Endothelial cell of umbilical vein (primary cell): ENCODE measurements at regions not wholly inside any gene's neighbourhood (a gene's known extent, or its start where the extent isn't known, plus 50 kb on each side); places are given as distances from the start of the nearest gene placed in this dataset.

ENCODE experiments used
- BruUV-seq: library from RNA; stranded (reverse); fragments of 400-500 nt; replicated peaks from 2 replicates; lab custom pipeline; 2021; lab: Mats Ljungman, UMichigan
- CTCF ChIA-PET: fragments of 300-600, 350-600 bp; sonication (Branson Sonifier 250); formaldehyde crosslinking; loops from one replicate; lab custom pipeline; 2021; ENCODE audit warnings: antibody characterized with exemption, inconsistent platforms; lab: Charles Lee
- POLR2A ChIA-PET: fragments of 300-600, 350-600 bp; sonication (Branson Sonifier 250); formaldehyde crosslinking; loops from one replicate; lab custom pipeline; 2021; ENCODE audit warnings: antibody characterized with exemption, inconsistent platforms; lab: Charles Lee
- DNase-seq: peaks from one replicate; pipeline ENCODE4 v3.0.0-alpha.2; 2011; ENCODE audit warnings: low read depth, low spot score
- FAIRE-seq: peaks from 2 replicates; lab custom pipeline; 2011; peaks lifted over from hg19 to GRCh38; lab: Jason Lieb, UNC
- H2AFZ ChIP-seq: 2 replicates; pipeline ENCODE4 v1.6.0; 2012; ENCODE audit warnings: low read depth, low read length, control low read depth, inconsistent platforms
- H3K27ac ChIP-seq: 2 replicates; pipeline ENCODE4 v1.5.1; 2011; ENCODE audit warnings: low read depth, mild to moderate bottlenecking, control low read depth, low read length, moderate library complexity; ENCODE audit not compliant: insufficient read depth
- H3K27me3 ChIP-seq, 2 experiments: 2 replicates each; pipeline versions ENCODE4 v1.6.0 to v1.6.1; 2011; ENCODE audit warnings: low read length in 2 of 2, mixed read lengths in 1 of 2; ENCODE audit not compliant: control insufficient read depth in 2 of 2, insufficient read depth in 2 of 2
- H3K36me3 ChIP-seq, 2 experiments: 2 replicates in 1 of 2; 3 replicates in 1 of 2; pipeline ENCODE4 v1.5.1; 2011; ENCODE audit warnings: low read length in 2 of 2, mild to moderate bottlenecking in 1 of 2, moderate library complexity in 1 of 2; ENCODE audit not compliant: control insufficient read depth in 2 of 2, insufficient read depth in 2 of 2; ENCODE audit errors: extremely low read depth in 1 of 2
- H3K4me1 ChIP-seq: 3 replicates; pipeline ENCODE4 v1.5.1; 2011; ENCODE audit warnings: mild to moderate bottlenecking, low read length; ENCODE audit not compliant: control insufficient read depth, insufficient read depth; ENCODE audit errors: extremely low read depth
- H3K4me2 ChIP-seq: 2 replicates; pipeline ENCODE4 v1.6.1; 2011; ENCODE audit warnings: low read length, control low read depth, mixed read lengths; ENCODE audit not compliant: insufficient read depth
- H3K4me3 ChIP-seq, 3 experiments: fragments of 200-600 bp in 1 of 3; sonication (generic), shearing (Covaris generic) in 1 of 3; replicated peaks in 1 of 3; 2 replicates each; pipeline ENCODE4 v1.5.1; 2011 to 2016; ENCODE audit warnings: control low read depth in 3 of 3, low read length in 3 of 3, mild to moderate bottlenecking in 2 of 3, inconsistent platforms in 1 of 3, low read depth in 1 of 3, moderate library complexity in 1 of 3; ENCODE audit not compliant: insufficient read depth in 1 of 3
- H3K79me2 ChIP-seq: 2 replicates; pipeline ENCODE4 v1.6.0; 2012; ENCODE audit warnings: low read length, inconsistent platforms; ENCODE audit not compliant: control insufficient read depth, insufficient read depth
- H3K9ac ChIP-seq: replicated peaks from 2 replicates; pipeline ENCODE3; 2011; ENCODE audit warnings: low read length, control low read depth; ENCODE audit not compliant: insufficient read depth; ENCODE audit errors: extremely low read depth
- H3K9me1 ChIP-seq: replicated peaks from 3 replicates; pipeline ENCODE4 v1.6.0; 2011; ENCODE audit warnings: mild to moderate bottlenecking, low read length; ENCODE audit not compliant: control insufficient read depth, insufficient read depth; ENCODE audit errors: extremely low read depth
- H3K9me3 ChIP-seq: replicated peaks from 2 replicates; pipeline ENCODE4 v1.5.1; 2012; ENCODE audit warnings: low read length, inconsistent platforms; ENCODE audit not compliant: control insufficient read depth, insufficient read depth
- H4K20me1 ChIP-seq: replicated peaks from 2 replicates; pipeline ENCODE3; 2011; ENCODE audit warnings: mild to moderate bottlenecking, low read length; ENCODE audit not compliant: control insufficient read depth, insufficient read depth; ENCODE audit errors: extremely low read depth
- FOS ChIP-seq: IDR thresholded peaks from 2 replicates; pipeline ENCODE4 v1.6.1; 2011; ENCODE audit warnings: mild to moderate bottlenecking, low read length, moderate library complexity, borderline replicate concordance; ENCODE audit not compliant: insufficient read depth
- GATA2 ChIP-seq: IDR thresholded peaks from 2 replicates; pipeline ENCODE4 v1.7.0; 2011; ENCODE audit warnings: low read depth, mild to moderate bottlenecking, moderate library complexity, mixed read lengths, low read length; ENCODE audit not compliant: insufficient read length, insufficient read depth
- POLR2A ChIP-seq: IDR thresholded peaks from 2 replicates; pipeline ENCODE4 v1.6.1; 2012; ENCODE audit warnings: low read depth, mild to moderate bottlenecking, control low read depth, low read length
- dilution Hi-C: fragments of 300-500 bp; cut with MboI; formaldehyde crosslinking; loops from one replicate; pipeline ENCODE4 v1.15.0; 2019; ENCODE audit warnings: low sequenced_read_pairs; ENCODE audit not compliant: extremely low pct_ligation_motif_present
- intact Hi-C: fragments of 100-400 bp; cut with micrococcal nuclease; formaldehyde crosslinking; loops from one replicate; pipeline ENCODE4 v1.10.0; 2022

GRCh38 chr13:85638815-85639393, 160.3 kb downstream of the SLITRK6 start:
- H3K9me3 ChIP-seq: peaks cover 2% of the 10 kb centered on the region
- H2AFZ ChIP-seq: no peak overlapping the region
- H3K9me1 ChIP-seq: no peaks in the 10 kb centered on the region
- H3K9ac ChIP-seq: no peak overlapping the region
- dilution Hi-C loops: no loop called here
- intact Hi-C loops: no loop called here
- H3K79me2 ChIP-seq: no peaks in the 10 kb centered on the region
- FAIRE-seq (no peak), DNase-seq (no peak)
- CTCF ChIA-PET: no interaction called here
- no peak overlapping the region for H3K4me3 ChIP-seq
- H3K27me3 ChIP-seq: no peaks in the 10 kb centered on the region
- no peaks in the 10 kb centered on the region for H4K20me1 ChIP-seq
- POLR2A ChIA-PET: no interaction called here
- no peak overlapping the region for H3K4me2 ChIP-seq
- H3K36me3 ChIP-seq: no peaks in the 10 kb centered on the region
- BruUV-seq: no TSS peak
- no peak overlapping the region for H3K27ac ChIP-seq
- H3K4me1 ChIP-seq: no peaks in the 10 kb centered on the region
- TF ChIP-seq POLR2A: no peak

- Histone ChIP-seq H3K27ac (no peak overlapping the region), H3K4me1 (no peaks in the 10 kb centered on the region), H3K9me1 (no peaks in the 10 kb centered on the region), H3K4me3 (no peak overlapping the region), H3K9ac (no peak overlapping the region), H3K4me2 (no peak overlapping the region), H2AFZ (no peak overlapping the region), H3K27me3 (no peaks in the 10 kb centered on the region), H3K79me2 (no peaks in the 10 kb centered on the region), H3K36me3 (no peaks in the 10 kb centered on the region), H3K9me3 (peaks cover 2% of the 10 kb centered on the region), H4K20me1 (no peaks in the 10 kb centered on the region)
- TF ChIP-seq GATA2: no peak
- TF ChIP-seq POLR2A: no peak
- TF ChIP-seq FOS: no peak
- intact Hi-C loops (no loop called here), dilution Hi-C loops (no loop called here)
- no TSS peak for BruUV-seq
- FAIRE-seq: no peak
- CTCF ChIA-PET: no interaction called here
- no peak for DNase-seq
- POLR2A ChIA-PET: no interaction called here
Observed at GRCh38 chr13:85638265-85638664, 161.0 kb downstream of the SLITRK6 start.
